ENCODE measurements at regions not wholly inside any gene's neighbourhood (a gene's known extent, or its start where the extent isn't known, plus 50 kb on each side); places are given as distances from the start of the nearest gene placed in this dataset.

DNA sequence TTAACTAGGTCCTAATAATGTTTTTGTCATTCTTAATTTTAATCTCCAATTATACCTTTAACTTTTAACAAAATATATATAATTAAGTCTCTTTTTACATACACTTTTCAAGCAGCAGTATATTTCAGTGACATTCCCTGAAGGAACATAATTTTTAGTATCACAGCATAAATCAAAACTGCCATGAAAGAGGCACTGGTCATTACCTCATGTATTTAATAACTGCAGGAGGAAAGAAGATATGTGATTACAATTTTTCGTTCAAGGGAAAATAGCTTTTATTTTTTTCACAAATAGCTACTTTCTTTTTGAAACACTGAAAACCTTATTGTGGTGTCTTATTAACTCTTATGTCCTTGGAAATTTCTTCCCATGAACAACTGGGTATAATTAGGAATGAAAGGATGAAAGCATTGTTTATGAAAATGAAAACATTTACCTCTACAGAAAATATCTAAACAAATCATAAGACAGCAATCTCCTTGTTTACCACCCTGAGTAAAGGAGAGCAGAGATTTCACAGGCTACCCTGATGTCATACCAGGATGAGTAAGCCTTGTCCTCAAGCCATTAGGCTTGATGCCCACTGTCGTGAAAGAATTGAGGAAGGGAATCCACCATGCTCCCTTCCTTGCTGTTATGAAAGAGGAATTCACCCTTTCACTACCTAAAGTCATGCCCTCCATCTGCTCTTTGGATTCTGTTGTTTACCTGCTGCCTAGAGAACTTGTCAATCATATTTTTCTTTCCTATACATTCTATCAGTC is 877.2 kb upstream of the PCDH20 start:
- no peak for DNase-seq
- H3K27ac Mint-ChIP-seq = no peak overlapping the region
- no peaks in the 10 kb centered on the region for H3K9me3 Mint-ChIP-seq
- no peaks in the 10 kb centered on the region for H3K27me3 Mint-ChIP-seq
- no peak overlapping the region for H3K4me3 Mint-ChIP-seq
- CTCF ChIA-PET = no interaction called here
- H3K4me1 Mint-ChIP-seq = no peaks in the 10 kb centered on the region
- H3K36me3 Mint-ChIP-seq = no peaks in the 10 kb centered on the region

DNA sequence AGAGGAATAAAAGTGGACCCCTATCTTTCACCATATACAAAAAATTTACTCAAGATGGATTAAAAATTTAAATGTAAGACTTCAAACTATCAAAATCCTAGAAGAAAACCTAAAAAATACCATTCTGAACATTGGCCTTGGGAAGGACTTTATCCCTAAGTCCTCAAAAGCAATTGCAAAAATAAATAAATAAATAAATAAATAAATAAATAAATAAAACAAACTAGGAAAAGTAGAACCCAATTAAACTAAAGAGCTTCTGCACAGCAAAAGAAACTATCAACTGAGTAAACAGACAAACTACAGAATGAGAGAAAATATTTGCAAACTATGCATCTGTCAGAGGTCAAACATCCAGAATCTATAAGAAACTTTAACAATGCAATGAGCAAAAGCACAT is 874.9 kb upstream of the PCDH20 start:
- H3K27me3 Mint-ChIP-seq = no peaks in the 10 kb centered on the region
- no peaks in the 10 kb centered on the region for H3K9me3 Mint-ChIP-seq
- no peak overlapping the region for H3K4me3 Mint-ChIP-seq
- no peaks in the 10 kb centered on the region for H3K36me3 Mint-ChIP-seq
- no peak for DNase-seq
- no peak overlapping the region for H3K27ac Mint-ChIP-seq
- CTCF ChIA-PET = no interaction called here
- H3K4me1 Mint-ChIP-seq = no peaks in the 10 kb centered on the region

DNA sequence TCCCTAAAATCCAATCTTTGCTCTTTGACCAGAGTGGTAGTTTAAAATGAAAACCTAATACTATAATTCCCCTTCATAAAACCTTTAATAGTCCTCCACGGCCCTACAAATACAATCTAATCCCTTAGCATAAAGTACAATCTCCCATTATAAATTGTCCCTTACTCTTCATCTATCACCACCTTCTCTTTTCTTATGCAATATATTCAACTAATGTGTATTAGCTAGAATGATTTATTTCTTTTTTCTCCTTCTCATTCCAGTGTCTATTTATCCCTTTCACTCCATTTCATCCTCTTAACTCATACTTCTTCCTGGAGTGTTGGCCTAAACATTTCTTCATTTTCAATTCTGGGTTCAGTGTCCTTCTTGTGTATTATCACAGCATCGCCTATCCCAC is 872.1 kb upstream of the PCDH20 start:
- Mint-ChIP-seq H3K9me3 (no peaks in the 10 kb centered on the region), H3K4me1 (no peaks in the 10 kb centered on the region), H3K36me3 (no peaks in the 10 kb centered on the region), H3K4me3 (no peak overlapping the region), H3K27ac (no peak overlapping the region), H3K27me3 (no peaks in the 10 kb centered on the region)
- no peak for DNase-seq
- CTCF ChIA-PET = no interaction called here

DNA sequence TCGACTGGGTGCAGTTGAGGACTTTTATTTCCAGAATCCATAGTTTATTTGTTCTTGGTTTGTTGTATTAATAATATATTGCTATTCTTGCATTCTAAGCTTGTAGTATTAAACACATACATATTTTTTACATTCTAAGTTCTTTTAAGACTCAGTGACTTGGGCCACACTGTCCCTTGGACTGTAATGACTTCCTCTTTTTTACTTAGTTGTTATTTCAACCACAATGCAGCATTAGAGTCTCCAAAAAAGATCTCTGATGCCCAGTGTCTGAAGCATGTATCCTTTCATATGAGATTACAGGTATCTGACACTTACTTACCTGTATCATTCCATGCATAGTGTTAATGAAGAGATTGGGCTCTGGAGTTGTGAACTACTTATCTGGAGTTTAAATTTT is 864.9 kb upstream of the PCDH20 start:
- no peaks in the 10 kb centered on the region for H3K36me3 Mint-ChIP-seq
- H3K27ac Mint-ChIP-seq = no peak overlapping the region
- no peaks in the 10 kb centered on the region for H3K4me1 Mint-ChIP-seq
- H3K9me3 Mint-ChIP-seq = peaks cover 2% of the 10 kb centered on the region
- H3K27me3 Mint-ChIP-seq = no peaks in the 10 kb centered on the region
- CTCF ChIA-PET = no interaction called here
- no peak for DNase-seq
- H3K4me3 Mint-ChIP-seq = no peak overlapping the region

DNA sequence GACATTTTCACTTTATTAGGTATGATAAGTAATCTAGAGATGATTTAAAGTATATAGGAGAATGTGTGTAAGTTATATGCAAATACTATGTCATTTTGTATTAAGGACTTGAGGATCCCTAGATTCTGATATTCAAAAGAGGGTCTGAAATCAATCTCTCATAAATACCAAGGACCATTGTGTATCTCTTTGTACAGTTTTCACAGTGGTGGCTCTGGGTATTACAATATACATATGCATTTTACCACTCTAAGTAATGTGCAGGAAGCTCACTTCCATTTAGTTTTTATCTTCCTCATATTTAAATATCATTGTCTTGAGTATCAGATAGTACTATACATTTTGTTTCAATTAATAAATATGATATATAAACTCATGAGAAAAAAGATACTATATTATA is 862.6 kb upstream of the PCDH20 start:
- CTCF ChIA-PET = no interaction called here
- Mint-ChIP-seq H3K4me1 (no peaks in the 10 kb centered on the region), H3K36me3 (no peaks in the 10 kb centered on the region), H3K27me3 (no peaks in the 10 kb centered on the region), H3K27ac (no peak overlapping the region), H3K4me3 (no peak overlapping the region), H3K9me3 (peaks cover 5% of the 10 kb centered on the region)
- no peak for DNase-seq

DNA sequence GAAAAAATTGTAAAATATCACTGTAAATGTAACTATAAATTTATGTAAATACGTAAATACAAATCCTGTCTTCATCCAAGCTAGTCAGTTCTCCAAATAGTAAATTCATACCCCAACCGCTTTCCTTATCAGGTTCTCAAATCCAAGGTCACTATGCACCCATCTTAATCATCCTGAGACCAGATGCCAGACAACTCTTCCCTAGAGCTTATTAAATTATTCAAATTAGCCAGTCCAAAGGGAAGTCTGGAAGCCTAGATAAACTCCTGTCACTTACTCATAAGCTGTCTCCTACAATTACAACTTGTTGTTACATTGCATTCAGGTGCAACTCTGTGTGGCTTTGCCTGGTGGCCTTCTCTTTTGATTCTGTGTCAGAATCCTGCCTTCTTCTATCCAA is 836.1 kb upstream of the PCDH20 start:
- DNase-seq = no peak
- H3K27me3 Mint-ChIP-seq = no peaks in the 10 kb centered on the region
- no peaks in the 10 kb centered on the region for H3K4me1 Mint-ChIP-seq
- peaks cover 5% of the 10 kb centered on the region for H3K9me3 Mint-ChIP-seq
- H3K36me3 Mint-ChIP-seq = no peaks in the 10 kb centered on the region
- CTCF ChIA-PET = no interaction called here
- no peak overlapping the region for H3K4me3 Mint-ChIP-seq
- H3K27ac Mint-ChIP-seq = no peak overlapping the region

DNA sequence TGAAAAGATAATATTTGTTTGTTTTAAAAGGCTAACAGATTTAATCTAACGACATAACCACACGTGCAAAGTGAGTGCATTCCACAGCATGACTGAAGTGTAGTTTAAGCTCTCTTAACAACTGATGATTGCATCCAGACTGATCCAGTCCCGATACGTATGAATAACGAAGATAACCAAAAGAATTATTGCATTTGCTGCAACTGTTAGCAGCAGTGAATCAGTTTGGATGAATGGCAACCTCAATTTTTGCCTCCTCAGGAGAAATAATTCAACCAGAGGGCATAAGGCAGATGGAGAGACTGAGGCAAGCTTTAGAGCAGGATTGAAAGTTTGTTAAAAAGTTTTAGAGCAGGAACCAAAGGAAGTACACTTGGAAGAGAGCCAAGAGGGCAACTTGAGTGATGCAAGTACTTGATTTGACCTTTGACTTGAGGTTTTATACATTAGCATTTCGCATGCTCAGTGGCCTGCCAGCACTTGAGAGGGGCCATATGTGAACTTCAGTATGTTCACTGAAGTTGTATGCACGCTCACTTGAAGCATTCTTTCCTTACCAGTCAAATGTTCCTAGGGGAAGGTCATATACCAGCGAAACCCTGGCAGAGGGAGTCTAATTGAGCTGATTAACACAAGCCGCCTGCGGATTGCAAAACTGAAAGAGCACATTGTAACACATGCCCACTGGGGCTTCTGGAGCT is 835.0 kb upstream of the PCDH20 start:
- Mint-ChIP-seq H3K4me3 (no peak overlapping the region), H3K4me1 (no peaks in the 10 kb centered on the region), H3K36me3 (no peaks in the 10 kb centered on the region), H3K27ac (no peak overlapping the region), H3K27me3 (no peaks in the 10 kb centered on the region), H3K9me3 (peaks cover 6% of the 10 kb centered on the region)
- CTCF ChIA-PET = no interaction called here
- no peak for DNase-seq

DNA sequence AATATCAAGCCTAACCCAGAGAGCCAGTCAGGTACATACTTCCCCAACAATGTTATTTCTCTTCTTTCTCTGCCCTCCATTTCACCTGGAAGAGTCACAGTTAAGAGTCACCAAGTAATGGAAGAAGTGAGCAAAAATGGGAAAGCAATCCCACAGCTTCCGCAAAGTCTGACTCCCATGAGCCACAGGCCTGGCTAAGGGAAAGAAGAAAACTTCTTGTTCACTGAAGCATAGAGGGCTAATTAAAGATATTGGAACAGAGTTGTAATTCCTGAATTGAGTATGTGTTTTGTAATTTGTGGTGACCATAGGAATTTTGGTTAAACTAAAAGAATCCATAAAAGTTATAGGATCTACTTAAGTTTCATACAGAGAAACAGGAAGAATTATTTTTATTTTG is 830.9 kb upstream of the PCDH20 start:
- H3K27ac Mint-ChIP-seq = no peak overlapping the region
- peaks cover 6% of the 10 kb centered on the region for H3K9me3 Mint-ChIP-seq
- CTCF ChIA-PET = no interaction called here
- no peaks in the 10 kb centered on the region for H3K27me3 Mint-ChIP-seq
- DNase-seq = no peak
- H3K4me1 Mint-ChIP-seq = no peaks in the 10 kb centered on the region
- H3K36me3 Mint-ChIP-seq = no peaks in the 10 kb centered on the region
- H3K4me3 Mint-ChIP-seq = no peak overlapping the region

DNA sequence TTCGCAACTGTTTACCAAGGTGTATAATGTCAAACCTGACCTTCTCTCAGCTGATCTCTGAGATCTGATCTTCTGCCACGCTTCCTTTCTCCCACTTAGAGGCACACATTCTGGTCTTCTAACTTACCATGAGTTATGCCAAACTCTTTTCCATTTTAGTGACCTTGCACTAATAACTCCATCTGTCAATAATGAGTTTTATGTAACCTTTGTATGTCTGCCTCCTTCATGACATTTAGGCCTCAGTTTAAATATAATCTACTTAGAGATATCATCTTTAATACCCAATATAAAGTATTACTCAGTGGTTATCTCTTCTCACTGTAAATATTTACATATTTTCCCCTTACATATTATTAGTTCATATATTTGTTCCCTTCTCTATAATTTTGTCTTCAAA is 827.5 kb upstream of the PCDH20 start:
- DNase-seq = no peak
- CTCF ChIA-PET = no interaction called here
- no peak overlapping the region for H3K4me3 Mint-ChIP-seq
- no peaks in the 10 kb centered on the region for H3K36me3 Mint-ChIP-seq
- H3K9me3 Mint-ChIP-seq = peaks cover 5% of the 10 kb centered on the region
- H3K27me3 Mint-ChIP-seq = no peaks in the 10 kb centered on the region
- H3K27ac Mint-ChIP-seq = no peak overlapping the region
- H3K4me1 Mint-ChIP-seq = no peaks in the 10 kb centered on the region

DNA sequence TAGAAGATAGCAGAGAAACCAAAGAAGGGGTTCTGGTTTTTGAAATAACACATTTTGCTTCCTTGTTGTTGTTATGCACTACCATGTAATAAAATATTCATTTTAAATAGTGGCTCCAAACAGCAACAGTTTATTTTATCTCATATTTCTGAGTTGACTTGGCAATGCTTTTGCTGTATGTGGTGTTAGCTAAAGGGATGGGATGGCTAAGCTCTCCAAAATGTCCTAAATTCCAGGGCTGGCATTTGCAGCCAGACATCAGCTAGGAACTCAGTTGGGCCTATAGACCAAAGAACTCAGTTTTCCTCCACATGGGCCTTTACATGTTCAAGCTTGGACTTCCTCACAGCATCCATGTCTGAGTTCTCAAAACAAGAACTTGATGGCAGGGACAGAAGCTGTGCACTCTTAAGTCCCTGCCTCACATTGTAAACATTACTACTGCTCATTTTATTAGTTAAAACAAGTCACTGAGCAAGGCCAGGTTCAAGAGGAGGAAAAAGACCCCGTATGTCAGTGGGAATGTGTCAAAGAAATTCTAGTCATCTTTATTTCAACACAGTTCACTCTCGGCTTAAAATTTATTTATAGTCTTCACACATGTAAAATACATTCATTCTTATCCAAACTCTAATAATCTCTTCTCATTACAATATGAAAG is 819.3 kb upstream of the PCDH20 start:
- H3K9me3 Mint-ChIP-seq = no peaks in the 10 kb centered on the region

DNA sequence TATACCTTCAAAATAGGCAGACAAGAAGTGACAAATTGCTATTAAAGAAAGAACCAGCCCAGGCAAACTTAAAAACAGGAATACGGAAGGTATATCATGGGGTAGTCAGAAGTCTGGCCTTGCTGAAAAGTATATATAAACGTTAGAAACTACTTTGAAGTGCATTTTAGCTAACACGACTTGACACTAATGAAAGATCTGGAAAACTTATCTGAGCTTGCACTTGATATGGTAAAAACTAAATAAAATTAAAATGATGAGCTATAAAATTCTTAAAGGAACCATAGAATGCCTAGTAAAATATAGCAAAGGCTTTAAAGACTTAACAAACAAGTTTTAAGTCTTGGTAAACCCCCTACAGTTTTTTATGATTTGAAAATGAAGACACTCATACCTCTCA is 795.3 kb upstream of the PCDH20 start:
- DNase-seq = no peak
- H3K27ac Mint-ChIP-seq = no peak overlapping the region
- H3K27me3 Mint-ChIP-seq = no peaks in the 10 kb centered on the region
- H3K4me1 Mint-ChIP-seq = no peaks in the 10 kb centered on the region
- CTCF ChIA-PET = no interaction called here
- H3K9me3 Mint-ChIP-seq = peaks cover 14% of the 10 kb centered on the region
- no peak overlapping the region for H3K4me3 Mint-ChIP-seq
- no peaks in the 10 kb centered on the region for H3K36me3 Mint-ChIP-seq

More for the DNA sequence above, 819.3 kb upstream of the PCDH20 start:
- Mint-ChIP-seq H3K4me3 (no peak overlapping the region), H3K36me3 (no peaks in the 10 kb centered on the region), H3K4me1 (no peaks in the 10 kb centered on the region), H3K27ac (no peak overlapping the region), H3K27me3 (no peaks in the 10 kb centered on the region)
- CTCF ChIA-PET = no interaction called here
- DNase-seq = no peak

DNA sequence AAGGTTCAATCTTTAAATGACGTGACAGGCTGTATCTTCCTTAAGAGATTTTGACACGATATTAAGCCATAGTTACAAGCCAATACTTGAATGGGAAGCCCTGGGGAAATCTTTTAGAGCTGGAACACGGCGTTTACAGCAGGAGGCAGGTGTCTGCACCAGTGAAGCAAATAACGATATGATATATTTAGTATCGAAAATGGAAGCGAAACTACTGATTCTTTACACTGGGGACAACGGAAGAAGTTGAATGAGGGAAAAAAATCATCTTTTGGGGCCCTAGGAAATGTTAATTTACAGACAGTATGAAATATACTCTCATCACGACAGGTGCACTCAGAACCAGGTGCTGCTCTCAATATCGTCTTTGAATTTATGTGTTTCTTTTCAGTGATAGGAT is 793.9 kb upstream of the PCDH20 start:
- H3K27ac Mint-ChIP-seq = no peak overlapping the region
- no peaks in the 10 kb centered on the region for H3K27me3 Mint-ChIP-seq
- H3K4me1 Mint-ChIP-seq = no peaks in the 10 kb centered on the region
- CTCF ChIA-PET = no interaction called here
- no peak overlapping the region for H3K4me3 Mint-ChIP-seq
- peaks cover 19% of the 10 kb centered on the region for H3K9me3 Mint-ChIP-seq
- no peaks in the 10 kb centered on the region for H3K36me3 Mint-ChIP-seq
- DNase-seq = no peak

DNA sequence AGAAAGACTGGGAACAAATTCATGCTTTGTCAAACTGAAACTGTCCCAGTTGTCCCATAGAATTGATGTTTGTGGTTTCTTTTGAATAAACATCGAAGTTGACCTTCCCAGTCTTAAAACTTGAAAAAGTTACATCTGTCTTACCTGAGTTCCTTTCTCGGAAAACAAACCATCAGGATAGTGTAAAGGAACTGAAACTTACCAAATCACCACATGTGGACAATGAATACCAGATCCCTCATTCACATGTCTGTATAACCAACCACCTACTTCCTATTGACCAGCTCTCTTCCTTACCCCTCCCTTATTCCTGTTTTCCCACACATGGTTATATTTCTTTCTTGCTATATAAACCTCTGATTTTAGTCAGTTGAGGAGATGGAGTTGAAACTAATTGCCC is 791.7 kb upstream of the PCDH20 start:
- H3K36me3 Mint-ChIP-seq = no peaks in the 10 kb centered on the region
- H3K4me3 Mint-ChIP-seq = no peak overlapping the region
- no peaks in the 10 kb centered on the region for H3K4me1 Mint-ChIP-seq
- DNase-seq = no peak
- no peak overlapping the region for H3K27ac Mint-ChIP-seq
- H3K27me3 Mint-ChIP-seq = no peaks in the 10 kb centered on the region
- CTCF ChIA-PET = no interaction called here
- H3K9me3 Mint-ChIP-seq = peaks cover 11% of the 10 kb centered on the region

DNA sequence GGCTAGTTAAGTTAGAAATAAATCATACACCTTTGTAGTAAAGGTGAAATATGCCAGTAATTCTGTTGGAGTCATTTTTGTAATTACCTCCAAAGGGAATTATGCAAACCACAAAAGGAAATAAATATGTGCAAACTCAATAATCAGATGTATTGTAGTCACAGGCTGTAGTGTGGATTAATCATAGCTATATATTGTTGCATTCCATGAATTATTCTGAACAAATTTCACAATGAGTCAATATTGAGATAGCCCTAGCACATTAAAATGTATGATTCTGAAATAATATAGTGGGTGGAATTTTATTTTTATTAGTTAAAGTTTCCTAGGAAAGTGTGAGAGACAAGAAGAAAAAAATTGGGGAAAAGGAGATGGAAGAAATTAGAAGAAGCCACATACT is 790.5 kb upstream of the PCDH20 start:
- H3K27ac Mint-ChIP-seq = no peak overlapping the region
- no peaks in the 10 kb centered on the region for H3K4me1 Mint-ChIP-seq
- no peaks in the 10 kb centered on the region for H3K27me3 Mint-ChIP-seq
- CTCF ChIA-PET = no interaction called here
- no peaks in the 10 kb centered on the region for H3K36me3 Mint-ChIP-seq
- no peak overlapping the region for H3K4me3 Mint-ChIP-seq
- DNase-seq = no peak
- H3K9me3 Mint-ChIP-seq = peaks cover 13% of the 10 kb centered on the region

DNA sequence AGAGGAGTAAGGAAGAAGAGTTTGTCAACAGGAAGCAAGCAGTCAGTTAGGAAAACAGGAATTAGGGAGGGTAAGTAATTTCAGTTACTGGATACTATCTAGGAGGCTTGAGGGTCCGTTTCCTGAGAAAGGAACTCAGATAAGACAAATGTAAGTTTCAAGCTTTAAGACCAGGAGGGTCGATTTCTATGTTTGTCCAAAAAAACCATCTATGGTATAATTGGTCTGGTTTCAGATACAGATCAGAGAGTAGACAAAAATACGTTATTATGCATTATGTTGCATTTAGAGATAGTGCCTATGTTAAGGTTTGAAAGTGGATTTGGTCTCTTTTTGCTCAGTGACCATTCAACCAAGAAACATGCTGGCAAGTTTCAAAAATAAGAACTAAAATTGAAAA is 789.6 kb upstream of the PCDH20 start:
- CTCF ChIA-PET = no interaction called here
- no peaks in the 10 kb centered on the region for H3K36me3 Mint-ChIP-seq
- no peaks in the 10 kb centered on the region for H3K27me3 Mint-ChIP-seq
- H3K4me1 Mint-ChIP-seq = no peaks in the 10 kb centered on the region
- H3K9me3 Mint-ChIP-seq = peaks cover 16% of the 10 kb centered on the region
- no peak overlapping the region for H3K4me3 Mint-ChIP-seq
- DNase-seq = no peak
- no peak overlapping the region for H3K27ac Mint-ChIP-seq

Data from activated naive CD4-positive, alpha-beta T cell treated with anti-CD3 and anti-CD28 coated beads, Interleukin-2, amount 10 ng/mL, durations not matched to agents 7 days and 5 days (primary cell).